HG02623 (cell line): ENCODE measurements at regions not wholly inside any gene's neighbourhood (a gene's known extent, or its start where the extent isn't known, plus 50 kb on each side); places are given as distances from the start of the nearest gene placed in this dataset.
A peak's percentile ranks its signal among the peaks of the same experiment; 100 is the strongest.
"Not testable (repeated sequence)": the region's sequence is repeated elsewhere in the genome, so short reads cannot be mapped to it uniquely, and the experiment has no call there.

Experiments
- ATAC-seq: cut with Tn5 transposase; IDR thresholded peaks from one replicate; pipeline ENCODE4 v1.9.1; 2021; ENCODE audit warnings: moderate library complexity; ENCODE audit not compliant: unreplicated experiment

- no peak for ATAC-seq
Measured at GRCh38 chr18:67145586-67146292, 370.8 kb downstream of the DSEL start.

- ATAC-seq, result no peak
Measured at GRCh38 chr18:67144329-67144728, 372.2 kb downstream of the DSEL start.

- no peak for ATAC-seq
Measured at GRCh38 chr18:67143028-67143427, 373.5 kb downstream of the DSEL start.

- ATAC-seq, result no peak
Measured at GRCh38 chr18:67142604-67143003, 373.9 kb downstream of the DSEL start.

GRCh38 chr18:67140495-67140894 lies 376.0 kb downstream of the DSEL start:
- ATAC-seq, result no peak

- ATAC-seq, result no peak
Measured at GRCh38 chr18:67139899-67140298, 376.6 kb downstream of the DSEL start.

GRCh38 chr18:67135981-67136380 lies 380.5 kb downstream of the DSEL start:
- ATAC-seq, result no peak

- ATAC-seq, result no peak
Measured at GRCh38 chr18:67134911-67135310, 381.6 kb downstream of the DSEL start.

- no peak for ATAC-seq
Measured at GRCh38 chr18:67133669-67134068, 382.9 kb downstream of the DSEL start.

GRCh38 chr18:67132919-67133318 lies 383.6 kb downstream of the DSEL start:
- ATAC-seq, result no peak

- no peak for ATAC-seq
Measured at GRCh38 chr18:67131498-67131897, 385.0 kb downstream of the DSEL start.

GRCh38 chr18:67126751-67127150 lies 389.8 kb downstream of the DSEL start:
- not testable (repeated sequence) for ATAC-seq

- ATAC-seq, result no peak
Measured at GRCh38 chr18:67123901-67124300, 392.6 kb downstream of the DSEL start.

- no peak for ATAC-seq
Measured at GRCh38 chr18:67117804-67118203, 398.7 kb downstream of the DSEL start.

GRCh38 chr18:67109535-67109934 lies 407.0 kb downstream of the DSEL start:
- ATAC-seq, result no peak

GRCh38 chr18:67108894-67109293 lies 407.6 kb downstream of the DSEL start:
- no peak for ATAC-seq

- ATAC-seq, result peak; percentile 96
Measured at GRCh38 chr18:67104700-67105284, 411.7 kb downstream of the DSEL start.

GRCh38 chr18:67094123-67094522 lies 422.4 kb downstream of the DSEL start:
- no peak for ATAC-seq

GRCh38 chr18:67092141-67092540 lies 424.4 kb downstream of the DSEL start:
- ATAC-seq, result no peak

- no peak for ATAC-seq
Measured at GRCh38 chr18:67081482-67082211, 434.9 kb downstream of the DSEL start.

GRCh38 chr18:67080601-67081000 lies 435.9 kb downstream of the DSEL start:
- no peak for ATAC-seq

GRCh38 chr18:67074309-67074708 lies 442.2 kb downstream of the DSEL start:
- ATAC-seq, result no peak
